Activated B cell treated with CpG ODN at 0.5 μM for 24 hours (primary cell): ENCODE measurements at regions not wholly inside any gene's neighbourhood (a gene's known extent, or its start where the extent isn't known, plus 50 kb on each side); places are given as distances from the start of the nearest gene placed in this dataset.
"Not testable (repeated sequence)": the region's sequence is repeated elsewhere in the genome, so short reads cannot be mapped to it uniquely, and the experiment has no call there.

Experiments used
- ATAC-seq: fragments of 200-7000 bp; cut with Tn5 transposase; one replicate; pipeline ENCODE4 v1.10.0; 2021; ENCODE audit warnings: low read depth, mild to moderate bottlenecking, moderate library complexity
- CTCF ChIA-PET: fragments of 350-600 bp; sonication (Branson Sonifier 250); formaldehyde crosslinking; loops from one replicate; lab custom pipeline; 2021; ENCODE audit warnings: antibody characterized with exemption; lab: Charles Lee
- POLR2A ChIA-PET: fragments of 350-600 bp; sonication (Branson Sonifier 250); formaldehyde crosslinking; loops from one replicate; lab custom pipeline; 2021; ENCODE audit warnings: antibody characterized with exemption; lab: Charles Lee
- DNase-seq: peaks from one replicate; pipeline ENCODE4 v3.0.0; 2022
- H3K27ac Mint-ChIP-seq: one replicate; pipeline ENCODE4 v1.8.0; 2020; ENCODE audit warnings: mixed read lengths
- H3K27me3 Mint-ChIP-seq: one replicate; pipeline ENCODE4 v1.8.0; 2021; ENCODE audit warnings: mixed read lengths
- H3K36me3 Mint-ChIP-seq: one replicate; pipeline ENCODE4 v1.8.0; 2021; ENCODE audit warnings: low read depth, mixed read lengths
- H3K4me1 Mint-ChIP-seq: one replicate; pipeline ENCODE4 v1.8.0; 2021; ENCODE audit warnings: mixed read lengths
- H3K4me3 Mint-ChIP-seq: one replicate; pipeline ENCODE4 v1.8.0; 2020; ENCODE audit warnings: mild to moderate bottlenecking, mixed read lengths
- H3K9me3 Mint-ChIP-seq: one replicate; pipeline ENCODE4 v1.8.0; 2020; ENCODE audit warnings: mixed read lengths
- CTCF ChIP-seq: fragments of 200-600 bp; IDR thresholded peaks from one replicate; pipeline ENCODE4 v1.8.0; 2022; ENCODE audit warnings: antibody characterized with exemption, mild to moderate bottlenecking
- intact Hi-C: fragments of 100-400 bp; cut with micrococcal nuclease; formaldehyde crosslinking; loops from one replicate; pipeline ENCODE4 v1.15.1; 2024

- no peak overlapping the region for H3K27ac Mint-ChIP-seq
- DNase-seq (no peak), ATAC-seq (no peak)
- no peak overlapping the region for H3K4me3 Mint-ChIP-seq
- H3K4me1 Mint-ChIP-seq, result no peaks in the 10 kb centered on the region
- no peaks in the 10 kb centered on the region for H3K36me3 Mint-ChIP-seq
- POLR2A ChIA-PET, result no interaction called here
- H3K27me3 Mint-ChIP-seq, result peaks cover 6% of the 10 kb centered on the region
- TF ChIP-seq CTCF, result no peak
- intact Hi-C loops, result no loop called here
- CTCF ChIA-PET, result no interaction called here
- H3K9me3 Mint-ChIP-seq, result no peaks in the 10 kb centered on the region
These were observed 103.3 kb downstream of the NDFIP1 start for GRCh38 chr5:142211918-142212317.

- H3K27ac Mint-ChIP-seq, result no peak overlapping the region
- H3K4me1 Mint-ChIP-seq, result no peaks in the 10 kb centered on the region
- TF ChIP-seq CTCF, result no peak
- intact Hi-C loops, result no loop called here
- no peaks in the 10 kb centered on the region for H3K36me3 Mint-ChIP-seq
- ATAC-seq, result no peak
- CTCF ChIA-PET, result no interaction called here
- H3K4me3 Mint-ChIP-seq, result no peak overlapping the region
- peaks cover 2% of the 10 kb centered on the region for H3K27me3 Mint-ChIP-seq
- POLR2A ChIA-PET, result no interaction called here
- H3K9me3 Mint-ChIP-seq, result no peaks in the 10 kb centered on the region
- DNase-seq, result no peak
These were observed 102.4 kb downstream of the NDFIP1 start for GRCh38 chr5:142210864-142211412.

DNA sequence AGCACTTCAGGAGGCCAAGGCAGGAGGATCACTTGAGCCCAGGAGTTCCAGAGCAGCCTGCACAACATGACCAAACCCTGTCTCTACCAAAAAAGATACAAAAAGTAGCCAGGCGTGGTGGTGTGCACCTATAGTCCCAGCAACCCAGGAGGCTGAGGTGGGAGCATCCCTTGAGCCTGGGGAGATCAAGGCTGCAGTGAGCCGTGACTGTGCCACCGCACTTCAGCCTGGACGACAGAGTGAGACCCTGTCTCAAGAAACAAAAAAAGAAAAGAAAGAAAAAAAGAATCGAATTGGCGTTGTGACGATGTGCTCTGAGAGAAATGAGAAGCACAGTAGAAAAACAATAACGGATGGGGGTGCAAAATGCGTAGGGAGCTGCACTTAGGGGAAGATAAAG is 101.4 kb downstream of the NDFIP1 start:
- intact Hi-C loops, result no loop called here
- Mint-ChIP-seq H3K36me3 (no peaks in the 10 kb centered on the region), H3K27me3 (peaks cover 2% of the 10 kb centered on the region), H3K4me3 (no peak overlapping the region), H3K9me3 (no peaks in the 10 kb centered on the region), H3K27ac (no peak overlapping the region), H3K4me1 (no peaks in the 10 kb centered on the region)
- ChIA-PET POLR2A (no interaction called here), CTCF (no interaction called here)
- TF ChIP-seq CTCF, result no peak
- ATAC-seq (no peak), DNase-seq (no peak)

DNA sequence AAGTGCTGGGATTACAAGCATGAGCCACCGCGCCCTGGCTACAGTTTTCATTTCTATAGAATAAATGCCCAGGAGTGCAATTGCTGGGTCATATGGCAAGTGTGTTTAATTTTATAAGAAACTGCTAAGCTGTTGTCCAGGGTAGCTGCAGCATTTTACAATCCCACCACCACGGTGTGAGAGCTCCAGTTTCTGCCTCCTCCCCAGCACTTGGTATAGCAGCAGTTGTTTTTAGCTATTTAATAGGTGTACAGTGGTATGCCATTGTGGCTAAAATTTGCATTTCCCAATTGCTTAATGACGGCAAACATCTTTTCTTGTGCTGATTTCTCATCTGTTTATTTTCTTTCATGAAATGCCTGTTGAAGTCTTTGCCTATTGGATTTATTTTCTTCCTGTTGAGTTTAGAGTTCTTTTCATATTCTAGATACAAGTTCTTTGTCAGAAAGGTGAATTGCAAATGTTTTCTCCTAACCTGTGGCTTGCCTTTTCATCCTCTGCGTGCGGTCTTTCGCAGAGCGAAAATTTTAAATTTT is 100.3 kb downstream of the NDFIP1 start:
- intact Hi-C loops, result no loop called here
- Mint-ChIP-seq H3K4me1 (no peaks in the 10 kb centered on the region), H3K9me3 (no peaks in the 10 kb centered on the region), H3K27me3 (peaks cover 2% of the 10 kb centered on the region), H3K4me3 (no peak overlapping the region), H3K36me3 (no peaks in the 10 kb centered on the region), H3K27ac (no peak overlapping the region)
- ChIA-PET CTCF (no interaction called here), POLR2A (no interaction called here)
- no peak for DNase-seq
- no peak for TF ChIP-seq CTCF
- ATAC-seq, result no peak

DNA sequence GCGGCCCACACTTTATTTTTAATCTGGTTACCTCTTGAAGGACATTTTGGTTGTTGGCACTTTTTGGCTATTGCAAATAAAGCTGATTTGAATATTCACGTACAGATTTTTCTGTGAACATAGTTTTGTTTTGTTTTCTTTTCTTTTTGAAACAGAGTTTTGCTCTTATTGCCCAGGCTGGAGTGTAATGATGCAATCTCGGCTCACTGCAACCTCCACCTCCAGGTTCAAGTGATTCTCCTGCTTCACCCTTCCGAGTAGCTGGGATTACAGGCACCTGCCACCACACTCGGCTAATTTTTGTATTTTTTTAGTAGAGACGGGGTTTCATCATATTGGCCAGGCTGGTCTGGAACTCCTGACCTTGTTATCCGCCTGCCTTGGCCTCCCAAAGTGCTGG is 99.7 kb downstream of the NDFIP1 start:
- CTCF ChIA-PET, POLR2A ChIA-PET, intact Hi-C loops: not testable (repeated sequence)

DNA sequence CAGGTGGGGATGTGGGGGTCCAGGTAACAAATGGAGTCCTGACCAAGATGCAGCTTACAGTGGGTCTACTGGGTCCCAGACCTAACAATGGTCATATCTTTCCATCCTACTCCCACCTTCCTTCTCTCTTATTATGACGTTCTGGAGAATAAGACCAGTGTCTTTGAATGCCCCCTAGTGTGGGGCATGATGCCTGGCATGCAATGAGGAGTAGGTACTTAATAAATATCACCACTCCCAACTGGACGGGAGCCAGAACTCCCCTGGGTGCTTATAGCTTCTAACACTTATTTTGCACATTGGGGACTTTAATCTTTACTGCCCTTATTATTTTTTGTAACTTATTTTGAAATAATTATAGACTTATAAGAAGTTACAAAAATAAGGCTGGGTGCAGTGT is 98.2 kb downstream of the NDFIP1 start:
- CTCF ChIA-PET, result no interaction called here
- intact Hi-C loops, result no loop called here
- ATAC-seq, result no peak
- POLR2A ChIA-PET, result no interaction called here
- DNase-seq, result no peak
- H3K4me1 Mint-ChIP-seq, result no peaks in the 10 kb centered on the region
- H3K27me3 Mint-ChIP-seq, result peaks cover 2% of the 10 kb centered on the region
- no peak overlapping the region for H3K4me3 Mint-ChIP-seq
- no peaks in the 10 kb centered on the region for H3K9me3 Mint-ChIP-seq
- no peaks in the 10 kb centered on the region for H3K36me3 Mint-ChIP-seq
- TF ChIP-seq CTCF, result no peak
- no peak overlapping the region for H3K27ac Mint-ChIP-seq

More for the DNA sequence above, 99.7 kb downstream of the NDFIP1 start:
- not testable (repeated sequence) for ATAC-seq, H3K27ac Mint-ChIP-seq, H3K4me3 Mint-ChIP-seq, H3K9me3 Mint-ChIP-seq, H3K36me3 Mint-ChIP-seq, DNase-seq, H3K4me1 Mint-ChIP-seq, H3K27me3 Mint-ChIP-seq
